ENCODE measurements at regions not wholly inside any gene's neighbourhood (a gene's known extent, or its start where the extent isn't known, plus 50 kb on each side); places are given as distances from the start of the nearest gene placed in this dataset.

DNA sequence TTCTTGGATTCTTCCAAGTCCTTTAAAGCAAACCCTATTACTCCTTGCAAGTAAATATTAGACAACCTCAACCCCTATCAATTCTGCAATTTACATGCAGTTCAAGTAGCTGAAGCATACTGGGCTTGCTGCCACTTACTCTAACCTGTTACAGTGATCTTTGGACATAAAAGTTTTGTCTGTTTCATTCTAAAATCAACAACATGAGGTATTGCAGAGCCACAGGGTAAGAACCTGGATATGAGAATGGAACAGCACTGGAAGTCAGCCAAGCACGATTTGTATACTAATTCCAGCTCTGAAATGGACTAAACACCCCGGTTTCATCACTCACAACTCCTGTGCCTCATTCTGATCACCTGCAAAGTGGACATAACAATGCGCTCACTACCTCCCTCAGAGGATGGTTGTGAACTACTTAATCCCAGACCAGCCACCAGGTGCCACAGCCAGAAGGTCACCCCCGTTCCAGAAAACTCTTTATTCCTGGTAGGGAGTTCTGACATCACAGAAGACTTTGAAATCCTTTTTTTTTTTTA is 270.0 kb downstream of the ADGB start:
- TF ChIP-seq MTA3 (IDR thresholded peaks at IDR 0.05; ENCODE audit: borderline replicate concordance, low read length) (no peak), RFX5 (IDR thresholded peaks at IDR 0.05; ENCODE audit: low read depth, low read length) (no peak)

Data from GM12878 (cell line).